ENCODE measurements at regions not wholly inside any gene's neighbourhood (a gene's known extent, or its start where the extent isn't known, plus 50 kb on each side); places are given as distances from the start of the nearest gene placed in this dataset.
A peak's percentile ranks its signal among the peaks of the same experiment; 100 is the strongest.

DNA sequence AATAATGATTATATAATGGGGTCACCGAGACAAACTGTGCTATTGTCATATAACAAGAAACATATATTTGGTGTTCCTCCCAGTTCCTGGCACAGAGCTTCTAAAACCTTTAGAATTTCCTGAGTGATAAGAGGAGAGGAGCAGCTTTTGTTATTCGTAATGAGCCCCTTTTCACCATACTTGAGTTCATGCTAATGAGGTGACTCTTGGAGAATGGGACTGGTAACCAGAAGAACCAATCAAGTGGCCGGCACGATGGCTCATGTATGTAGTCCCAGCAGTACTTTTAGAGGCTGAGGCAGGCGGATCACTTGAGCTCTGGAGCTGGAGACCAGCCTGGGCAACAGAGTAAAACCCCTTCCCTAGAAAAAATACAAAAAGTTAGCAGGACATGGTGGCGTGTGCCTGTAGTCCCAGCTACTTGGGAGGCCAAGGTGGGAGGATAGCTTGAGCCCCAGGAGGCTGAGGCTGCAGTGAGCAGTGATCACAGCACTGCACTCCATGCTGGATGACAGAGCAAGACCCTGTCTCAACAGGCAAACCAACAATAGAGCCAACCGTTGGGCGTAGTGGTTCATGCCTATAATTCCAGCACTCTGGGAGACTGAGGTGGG lies 62.7 kb upstream of the FTH1 start:
- DNase-seq (ENCODE audit: low read depth): no peak

DNA sequence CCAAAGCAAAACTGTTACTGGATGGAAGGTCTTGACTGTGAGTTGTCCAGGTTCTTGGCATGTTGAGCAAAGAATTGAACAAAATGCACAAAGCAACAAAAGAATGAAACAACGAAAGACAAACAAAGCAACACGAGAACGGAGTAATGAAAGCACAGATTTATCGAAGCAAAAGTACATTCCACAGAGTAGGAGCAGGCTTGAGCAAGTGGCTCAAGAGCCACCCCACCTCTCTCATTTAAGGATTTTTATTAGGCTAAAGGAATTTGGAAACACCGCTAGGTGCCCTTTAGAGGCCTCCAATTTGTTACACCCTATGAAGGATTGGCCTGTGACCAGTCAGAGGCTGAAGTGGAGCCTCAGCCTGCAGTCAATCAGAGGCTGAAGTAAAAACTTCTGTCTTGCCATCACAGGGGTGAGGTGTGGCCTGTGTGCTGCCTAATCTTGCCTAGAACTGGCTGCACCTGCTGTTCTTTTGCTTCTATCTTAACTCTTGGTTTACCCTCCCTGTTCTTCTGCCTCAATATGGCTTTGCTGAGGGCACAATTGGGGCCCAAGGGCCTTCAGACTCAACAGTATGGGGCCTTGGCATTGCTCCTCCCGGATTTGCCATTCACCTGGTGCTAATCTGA lies 59.4 kb upstream of the FTH1 start:
- no peak for DNase-seq (ENCODE audit: low read depth)

DNA sequence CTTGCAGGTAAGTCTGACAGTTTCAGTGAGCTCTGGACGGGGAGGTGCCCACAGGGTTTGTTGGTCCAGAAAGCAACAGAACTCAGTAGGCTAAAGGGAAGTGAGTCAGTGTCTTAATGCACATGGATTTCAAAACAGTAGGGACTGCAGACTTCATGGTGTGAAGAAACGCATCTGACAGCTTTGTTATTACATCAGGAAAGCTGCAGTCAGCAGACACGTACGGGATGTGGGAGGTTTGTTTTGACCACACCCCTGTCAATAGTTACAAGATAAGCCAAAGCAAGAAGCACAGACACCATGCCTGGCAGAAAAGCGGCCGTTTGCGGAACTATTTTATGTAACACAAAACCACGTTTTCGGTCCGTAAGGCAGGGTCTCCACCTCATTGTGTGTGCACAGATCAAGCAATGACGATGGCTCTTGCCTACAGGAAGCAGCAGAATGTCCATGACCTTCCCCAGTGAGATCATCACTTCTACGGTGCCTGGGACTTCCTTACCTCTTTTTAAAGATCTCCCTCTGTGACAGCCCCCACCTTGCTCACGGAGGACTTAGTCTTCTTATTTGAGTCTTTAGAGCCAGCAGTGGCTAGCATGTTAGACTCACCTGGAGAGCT lies 58.2 kb upstream of the FTH1 start:
- DNase-seq (ENCODE audit: low read depth): peak; percentile 87

DNA sequence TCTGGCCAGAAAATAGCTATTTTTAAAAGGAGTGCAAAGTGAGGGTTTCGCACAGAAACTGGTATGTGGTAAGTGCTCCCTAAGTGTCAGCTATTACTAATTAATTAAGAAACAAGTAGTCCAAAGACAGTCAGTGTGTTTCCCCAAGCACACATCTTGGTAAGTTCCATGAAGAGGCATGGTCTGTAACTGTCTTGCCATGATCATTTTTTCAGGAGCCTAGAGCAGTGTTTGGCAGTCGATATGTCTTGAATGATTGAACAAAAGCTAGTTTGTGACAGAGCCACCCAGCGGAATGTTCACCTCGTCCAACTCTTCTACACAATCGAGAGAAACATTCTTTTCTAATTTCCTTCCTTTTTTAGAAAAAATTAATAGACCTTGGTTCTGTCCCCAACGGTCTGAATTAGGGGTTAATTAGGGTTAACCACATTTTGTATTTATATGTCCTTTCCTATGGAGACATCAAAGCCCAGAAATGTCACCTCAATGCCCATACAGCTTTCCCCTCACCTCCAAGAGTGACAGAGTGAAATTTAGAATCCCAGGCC lies 57.6 kb upstream of the FTH1 start:
- no peak for DNase-seq (ENCODE audit: low read depth)

DNA sequence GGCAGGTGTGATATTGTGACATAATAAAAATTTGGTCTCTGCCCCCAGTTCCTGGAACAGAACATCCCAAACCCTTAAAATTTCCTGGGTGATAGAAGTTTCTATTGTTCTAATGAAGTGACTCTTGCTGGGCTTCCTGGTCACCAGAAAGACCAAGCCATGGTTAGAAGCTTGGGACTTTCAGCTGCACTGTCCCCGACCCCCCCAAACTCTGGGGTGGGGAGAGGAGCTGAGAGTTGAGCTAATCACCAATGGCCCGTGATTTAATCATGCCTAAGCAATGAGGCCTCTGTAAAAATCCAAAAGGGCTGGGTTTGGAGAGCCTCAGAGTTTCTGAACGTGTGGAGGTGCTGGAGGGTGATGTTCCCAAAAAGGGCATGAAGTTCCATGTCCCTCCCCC lies 54.8 kb upstream of the FTH1 start:
- no peak for DNase-seq (ENCODE audit: low read depth)

DNA sequence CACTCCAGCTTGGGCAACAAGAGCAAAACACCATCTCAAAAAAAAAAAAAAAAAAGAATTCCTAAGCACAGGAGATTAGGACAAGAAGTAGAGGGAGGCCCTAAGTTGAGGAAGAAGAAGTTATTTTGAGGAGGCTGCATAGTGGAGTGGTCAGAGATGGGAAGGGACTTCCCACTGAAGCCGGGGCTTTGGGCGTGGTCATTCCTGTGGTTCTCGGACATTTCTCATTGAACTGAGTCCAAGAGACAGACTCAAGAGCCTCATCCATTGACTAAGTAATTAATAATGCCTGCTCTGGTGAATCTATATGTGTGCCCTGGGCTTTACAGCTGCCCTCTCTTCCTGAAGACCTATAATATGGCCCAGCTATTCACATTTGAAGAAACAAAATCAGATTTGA lies 53.2 kb upstream of the FTH1 start:
- DNase-seq (ENCODE audit: low read depth): no peak

DNA sequence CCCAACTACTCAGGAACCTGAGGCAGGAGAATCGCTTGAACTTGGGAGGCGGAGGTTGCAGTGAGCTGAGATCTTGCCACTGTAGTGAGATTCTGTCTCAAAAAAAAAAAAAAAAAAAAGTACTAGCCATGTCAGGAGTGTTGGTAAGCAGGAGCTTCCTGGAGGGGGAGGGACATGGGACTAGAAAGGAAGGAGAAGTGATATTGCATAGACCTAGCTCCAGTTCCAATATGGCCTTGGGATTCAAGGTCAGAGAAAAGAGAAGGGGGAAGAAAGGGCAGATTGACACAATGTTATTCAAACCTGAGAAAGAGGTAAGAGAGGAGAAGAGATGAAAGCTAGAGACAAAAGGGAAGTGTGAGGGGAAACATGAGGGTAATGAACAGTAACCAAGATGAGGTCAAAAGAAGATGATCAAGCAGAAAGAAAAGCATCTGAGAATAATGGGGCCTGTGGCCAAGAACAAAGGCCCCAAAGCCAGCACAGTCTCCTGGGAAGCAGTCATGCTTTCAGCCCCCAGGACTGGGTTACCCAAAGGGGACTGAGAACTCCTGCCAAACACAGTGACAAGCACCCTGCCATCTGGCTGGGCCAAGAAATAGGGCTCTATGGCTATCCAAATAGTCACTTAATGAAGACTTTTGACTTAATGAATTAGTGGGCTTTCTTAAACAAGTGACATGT lies 51.7 kb upstream of the FTH1 start:
- DNase-seq (ENCODE audit: low read depth): no peak

DNA sequence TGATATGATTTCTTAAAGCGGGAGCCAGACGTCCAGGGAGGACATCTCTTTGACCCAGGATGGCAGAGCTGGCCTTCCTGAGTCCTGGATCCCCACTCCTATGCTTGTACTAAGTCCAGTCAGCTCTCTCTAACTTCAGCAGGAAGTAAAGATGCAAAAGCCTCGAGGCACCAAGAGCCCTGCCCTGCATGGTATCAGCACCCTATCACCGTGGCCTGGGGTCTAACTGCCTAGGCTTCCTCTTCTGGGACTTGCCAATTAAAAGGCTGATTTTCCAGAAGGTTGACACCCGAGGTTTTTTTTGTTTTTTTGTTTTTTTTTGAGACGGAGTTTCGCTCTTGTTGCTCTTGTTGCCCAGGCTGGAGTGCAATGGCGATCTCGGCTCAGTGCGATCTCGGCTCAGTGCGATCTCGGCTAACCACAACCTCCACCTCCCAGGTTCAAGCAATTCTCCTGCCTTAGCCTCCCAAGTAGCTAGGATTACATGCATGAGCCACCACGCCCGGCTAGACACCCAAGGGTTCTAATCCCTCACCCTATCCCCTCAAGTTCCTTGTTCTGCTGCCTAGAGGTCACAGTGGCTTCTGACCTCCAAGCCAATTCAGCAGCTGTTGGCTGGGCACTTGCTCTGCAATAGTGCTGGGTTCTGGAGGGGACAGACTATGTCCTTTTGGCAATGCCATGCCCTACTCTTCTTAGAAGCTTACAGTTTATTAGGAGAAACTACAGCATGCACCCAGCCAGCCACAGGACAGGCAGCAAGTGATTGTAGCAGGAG lies 50.6 kb upstream of the FTH1 start:
- DNase-seq (ENCODE audit: low read depth): no peak

Data from GM04503 (cell line).